Tibial artery (tissue), 4 donors: ENCODE measurements at regions not wholly inside any gene's neighbourhood (a gene's known extent, or its start where the extent isn't known, plus 50 kb on each side); places are given as distances from the start of the nearest gene placed in this dataset.
"Not testable (repeated sequence)": the region's sequence is repeated elsewhere in the genome, so short reads cannot be mapped to it uniquely, and the experiment has no call there.

Experiments
- DNase-seq, 2 donors: peaks; one replicate each; pipeline ENCODE4 v3.0.0-alpha.2; 2019
- H3K27ac ChIP-seq, 2 donors: fragments of 200-600 bp; sonication (generic) in 1 of 2; 1 replicate in 1 of 2; 2 replicates in 1 of 2; pipeline ENCODE4 v1.5.1; 2018 to 2019; ENCODE audit warnings: mild to moderate bottlenecking in 1 of 2
- H3K27me3 ChIP-seq, 2 donors: fragments of 200-600 bp; sonication (generic) in 1 of 2; one replicate each; pipeline versions ENCODE4 v1.5.1 to v1.6.0; 2016 to 2019
- H3K36me3 ChIP-seq, 3 donors: fragments of 200-600 bp; sonication (generic) in 2 of 3; one replicate each; pipeline ENCODE4 v1.5.1; 2016 to 2019; ENCODE audit warnings: mild to moderate bottlenecking in 2 of 3
- H3K4me1 ChIP-seq, 4 donors: fragments of 200-600 bp; sonication (generic) in 2 of 4; 1 replicate in 3 of 4; 2 replicates in 1 of 4; pipeline ENCODE4 v1.5.1; 2016 to 2019
- H3K4me3 ChIP-seq, 2 donors: fragments of 200-600 bp; sonication (generic) in 1 of 2; 1 replicate in 1 of 2; 2 replicates in 1 of 2; pipeline ENCODE4 v1.5.1; 2018 to 2019; ENCODE audit warnings: mild to moderate bottlenecking in 2 of 2
- H3K9me3 ChIP-seq, 3 donors: fragments of 200-600 bp; sonication (generic) in 1 of 3; one replicate each; pipeline ENCODE4 v1.5.1; 2016 to 2019
- intact Hi-C: fragments of 100-400 bp; cut with DNase I; formaldehyde crosslinking; loops from one replicate; pipeline ENCODE4 v1.15.0; 2023; ENCODE audit warnings: low total_unique reads
- TF ChIP-seq, protein P1 (sequence below), 2 experiments: fragments of 200-600 bp in 1 of 2; fragments of 450-650 bp in 1 of 2; IDR thresholded peaks; one replicate each; pipeline ENCODE4 v1.5.1; 2017 to 2019; ENCODE audit warnings: antibody characterized with exemption in 2 of 2, mild to moderate bottlenecking in 1 of 2, moderate library complexity in 1 of 2

DNA sequence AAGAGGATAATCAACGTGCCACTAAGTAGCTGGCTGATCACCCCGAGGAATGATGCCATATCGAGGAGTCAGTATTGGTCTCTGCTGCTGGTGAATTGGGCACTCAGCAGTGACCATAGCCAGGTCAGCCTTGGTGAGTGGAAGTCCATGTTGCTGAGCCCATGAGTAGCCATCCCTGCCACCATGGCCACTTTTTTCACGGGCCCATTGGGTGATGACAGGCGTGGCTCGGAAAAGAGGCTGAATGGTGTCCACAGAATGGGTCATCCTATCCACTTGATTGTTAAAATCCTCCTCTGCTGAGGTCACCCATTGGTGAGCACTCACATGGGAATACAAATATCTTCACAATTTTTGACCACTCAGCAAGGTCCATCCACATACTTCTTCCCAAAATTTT, 114.4 kb downstream of the UBE2NL start:
- Histone ChIP-seq H3K36me3 (no peaks in the 10 kb centered on the region), H3K4me1 (no peaks in the 10 kb centered on the region), H3K9me3 (no peaks in the 10 kb centered on the region), H3K27me3 (no peaks in the 10 kb centered on the region), H3K4me3 (no peak overlapping the region), H3K27ac (no peak overlapping the region)
- TF ChIP-seq, protein P1, sequence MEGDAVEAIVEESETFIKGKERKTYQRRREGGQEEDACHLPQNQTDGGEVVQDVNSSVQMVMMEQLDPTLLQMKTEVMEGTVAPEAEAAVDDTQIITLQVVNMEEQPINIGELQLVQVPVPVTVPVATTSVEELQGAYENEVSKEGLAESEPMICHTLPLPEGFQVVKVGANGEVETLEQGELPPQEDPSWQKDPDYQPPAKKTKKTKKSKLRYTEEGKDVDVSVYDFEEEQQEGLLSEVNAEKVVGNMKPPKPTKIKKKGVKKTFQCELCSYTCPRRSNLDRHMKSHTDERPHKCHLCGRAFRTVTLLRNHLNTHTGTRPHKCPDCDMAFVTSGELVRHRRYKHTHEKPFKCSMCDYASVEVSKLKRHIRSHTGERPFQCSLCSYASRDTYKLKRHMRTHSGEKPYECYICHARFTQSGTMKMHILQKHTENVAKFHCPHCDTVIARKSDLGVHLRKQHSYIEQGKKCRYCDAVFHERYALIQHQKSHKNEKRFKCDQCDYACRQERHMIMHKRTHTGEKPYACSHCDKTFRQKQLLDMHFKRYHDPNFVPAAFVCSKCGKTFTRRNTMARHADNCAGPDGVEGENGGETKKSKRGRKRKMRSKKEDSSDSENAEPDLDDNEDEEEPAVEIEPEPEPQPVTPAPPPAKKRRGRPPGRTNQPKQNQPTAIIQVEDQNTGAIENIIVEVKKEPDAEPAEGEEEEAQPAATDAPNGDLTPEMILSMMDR (IDR thresholded peaks at IDR 0.05) = no peak
- intact Hi-C loops = no loop called here
- no peak for DNase-seq

DNA sequence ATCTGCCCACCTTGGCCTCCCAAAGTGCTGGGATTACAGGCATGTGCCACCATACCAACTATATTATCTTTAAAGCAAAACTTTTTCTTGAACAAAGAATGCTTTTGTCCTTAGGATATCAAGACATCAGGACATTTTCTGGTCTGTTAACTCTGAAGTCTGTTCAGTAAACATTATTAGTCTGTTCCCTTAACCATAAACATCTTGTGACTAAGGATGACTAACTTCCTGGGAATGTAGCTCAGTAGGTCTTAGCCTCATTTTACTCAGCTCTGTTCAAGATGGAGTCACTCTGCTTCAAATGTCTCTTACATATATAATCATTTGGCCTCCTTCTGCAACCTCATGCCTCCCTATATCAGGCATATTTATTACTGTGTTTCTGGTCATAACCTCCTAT, 122.9 kb downstream of the UBE2NL start:
- intact Hi-C loops = loop anchor here (1.0 kb wide), 1 partner anchor 34 kb away; no protein-coding TSS in a partner anchor
- H3K27me3 ChIP-seq = no peaks in the 10 kb centered on the region
- H3K27ac ChIP-seq = no peak overlapping the region
- no peak for DNase-seq
- H3K36me3 ChIP-seq = no peaks in the 10 kb centered on the region
- no peaks in the 10 kb centered on the region for H3K4me1 ChIP-seq
- TF ChIP-seq, protein P1 (IDR thresholded peaks at IDR 0.05) = no peak
- H3K9me3 ChIP-seq = peaks cover 0 to 13% (median 0%) of the 10 kb centered on the region in 3 donors
- no peak overlapping the region for H3K4me3 ChIP-seq

DNA sequence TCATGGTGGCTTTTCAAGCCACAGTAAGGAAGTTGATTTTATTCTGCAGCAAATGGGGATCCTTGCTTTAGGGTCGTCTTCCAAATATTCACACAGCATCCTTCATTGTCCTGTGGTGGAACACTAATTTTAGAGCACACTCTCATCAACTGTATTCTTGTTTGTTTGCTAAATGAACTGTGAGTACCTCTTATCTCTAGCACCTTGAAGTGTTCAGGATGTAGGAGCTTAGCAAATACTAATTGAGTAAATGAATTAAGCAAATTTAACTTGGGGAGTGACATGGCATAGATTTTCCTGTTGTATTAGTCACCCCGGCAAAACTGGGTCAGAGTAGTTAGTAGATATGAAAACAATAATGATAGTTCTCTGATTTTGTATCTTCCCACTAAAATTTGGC, 156.9 kb downstream of the UBE2NL start:
- DNase-seq = no peak
- Histone ChIP-seq H3K4me1 (no peaks in the 10 kb centered on the region), H3K4me3 (no peak overlapping the region), H3K27ac (no peak overlapping the region), H3K9me3 (no peaks in the 10 kb centered on the region), H3K36me3 (no peaks in the 10 kb centered on the region), H3K27me3 (no peaks in the 10 kb centered on the region)
- TF ChIP-seq, protein P1 (IDR thresholded peaks at IDR 0.05) = no peak
- intact Hi-C loops = no loop called here

- Histone ChIP-seq H3K36me3 (no peaks in the 10 kb centered on the region), H3K4me3 (no peak overlapping the region), H3K27me3 (no peaks in the 10 kb centered on the region), H3K9me3 (no peaks in the 10 kb centered on the region), H3K4me1 (no peaks in the 10 kb centered on the region), H3K27ac (no peak overlapping the region)
- TF ChIP-seq, protein P1 (IDR thresholded peaks at IDR 0.05) = no peak
- intact Hi-C loops = no loop called here
- no peak for DNase-seq
Observed at GRCh38 chrX:144042271-144042670, 158.4 kb downstream of the UBE2NL start.

- H3K4me1 ChIP-seq = no peaks in the 10 kb centered on the region
- no peak overlapping the region for H3K27ac ChIP-seq
- no peak overlapping the region for H3K4me3 ChIP-seq
- TF ChIP-seq, protein P1 (IDR thresholded peaks at IDR 0.05) = no peak
- no peaks in the 10 kb centered on the region for H3K36me3 ChIP-seq
- H3K9me3 ChIP-seq = no peaks in the 10 kb centered on the region
- DNase-seq = no peak
- intact Hi-C loops = no loop called here
- H3K27me3 ChIP-seq = no peaks in the 10 kb centered on the region
Observed at GRCh38 chrX:144075432-144075831, 191.6 kb downstream of the UBE2NL start.

GRCh38 chrX:144082237-144082636, 198.4 kb downstream of the UBE2NL start:
- H3K9me3 ChIP-seq, H3K36me3 ChIP-seq, H3K4me3 ChIP-seq, H3K27me3 ChIP-seq, intact Hi-C loops, DNase-seq, H3K27ac ChIP-seq, H3K4me1 ChIP-seq: not testable (repeated sequence)

DNA sequence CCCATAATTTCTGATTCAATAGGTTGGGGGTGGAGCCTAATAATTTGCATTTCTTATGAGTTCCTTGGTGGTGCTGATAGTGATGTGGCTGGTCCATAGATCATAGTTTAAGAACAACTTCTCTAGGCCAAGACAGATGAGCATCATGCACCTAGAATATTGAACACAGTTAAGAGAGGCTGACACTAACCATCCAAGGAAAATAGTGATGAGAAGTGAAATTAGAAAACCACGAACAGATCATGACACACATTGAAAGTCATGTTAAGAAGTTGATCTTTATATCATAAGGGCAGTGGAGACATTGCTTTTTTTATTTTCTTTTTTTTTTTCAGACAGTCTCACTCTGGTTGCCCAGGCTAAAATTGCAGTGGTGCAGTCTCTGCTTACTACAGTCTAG, 205.8 kb downstream of the UBE2NL start:
- DNase-seq, H3K4me3 ChIP-seq, H3K27ac ChIP-seq, intact Hi-C loops, H3K4me1 ChIP-seq, H3K9me3 ChIP-seq, H3K36me3 ChIP-seq, H3K27me3 ChIP-seq: not testable (repeated sequence)

GRCh38 chrX:144092116-144092515, 208.2 kb downstream of the UBE2NL start:
- H3K27me3 ChIP-seq, H3K9me3 ChIP-seq, H3K27ac ChIP-seq, H3K4me1 ChIP-seq, H3K36me3 ChIP-seq, DNase-seq, H3K4me3 ChIP-seq, intact Hi-C loops: not testable (repeated sequence)

- DNase-seq, H3K4me1 ChIP-seq, H3K27me3 ChIP-seq, H3K4me3 ChIP-seq, intact Hi-C loops, H3K9me3 ChIP-seq, H3K27ac ChIP-seq, H3K36me3 ChIP-seq: not testable (repeated sequence)
Observed at GRCh38 chrX:144119490-144119889, 235.6 kb downstream of the UBE2NL start.

DNA sequence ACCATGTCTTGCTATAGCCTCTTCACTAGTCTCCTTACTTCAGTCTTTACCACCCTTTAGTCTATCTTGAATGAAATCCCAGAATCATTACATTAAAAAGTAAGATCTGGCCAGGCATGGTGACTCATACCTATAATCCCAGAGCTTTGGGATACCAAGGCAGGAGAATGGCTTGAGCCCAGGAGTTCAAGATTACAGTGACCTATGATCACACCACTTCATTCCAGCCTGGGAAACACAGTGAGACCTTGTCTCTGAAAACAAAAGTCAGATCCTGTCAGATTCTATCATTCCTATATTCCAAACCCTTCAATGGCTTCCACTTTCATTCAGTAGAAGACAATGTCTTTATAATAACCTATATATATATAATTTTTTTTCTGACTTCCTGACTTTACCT, 237.7 kb downstream of the UBE2NL start:
- intact Hi-C loops, DNase-seq, H3K4me1 ChIP-seq, H3K36me3 ChIP-seq, H3K27me3 ChIP-seq, H3K9me3 ChIP-seq, H3K27ac ChIP-seq, H3K4me3 ChIP-seq: not testable (repeated sequence)
